Neural cell (in vitro differentiated cells): ENCODE measurements at regions not wholly inside any gene's neighbourhood (a gene's known extent, or its start where the extent isn't known, plus 50 kb on each side); places are given as distances from the start of the nearest gene placed in this dataset.

Experiments
- H2AFZ ChIP-seq: fragments of 200-600, 300-800 bp; sonication (generic), shearing (Covaris generic); 2 replicates; pipeline ENCODE4 v1.6.0; 2014; ENCODE audit warnings: low read depth, mild to moderate bottlenecking, antibody characterized with exemption, low read length, moderate library complexity
- H3F3A ChIP-seq: fragments of 200-600 bp; shearing (Covaris generic); 2 replicates; pipeline ENCODE4 v1.6.1; 2016; ENCODE audit warnings: mild to moderate bottlenecking, moderate library complexity, mixed read lengths, antibody characterized with exemption, low read length; ENCODE audit not compliant: insufficient read depth, poor library complexity, severe bottlenecking
- H3K27ac ChIP-seq: fragments of 200-600, 300-800 bp; sonication (generic), shearing (Covaris generic); 2 replicates; pipeline ENCODE4 v1.5.1; 2014; ENCODE audit warnings: mild to moderate bottlenecking, low read length, moderate library complexity
- H3K27me3 ChIP-seq: fragments of 300-800, 200-600 bp; sonication (generic), shearing (Covaris generic); 2 replicates; pipeline ENCODE4 v1.6.0; 2014; ENCODE audit warnings: mild to moderate bottlenecking, low read depth, low read length, moderate library complexity; ENCODE audit not compliant: insufficient read depth
- H3K36me3 ChIP-seq: fragments of 300-800, 200-600 bp; sonication (generic), shearing (Covaris generic); 2 replicates; pipeline ENCODE4 v1.5.1; 2014; ENCODE audit warnings: mild to moderate bottlenecking, antibody characterized with exemption, low read length, moderate library complexity; ENCODE audit not compliant: insufficient read depth
- H3K4me2 ChIP-seq: fragments of 300-800, 200-600 bp; sonication (generic), shearing (Covaris generic); 2 replicates; pipeline ENCODE4 v1.6.0; 2014; ENCODE audit warnings: mild to moderate bottlenecking, low read length
- H3K4me3 ChIP-seq: fragments of 300-800, 200-600 bp; sonication (generic), shearing (Covaris generic); 2 replicates; pipeline ENCODE4 v1.5.1; 2014; ENCODE audit warnings: mild to moderate bottlenecking, low read length, moderate library complexity
- H3K79me2 ChIP-seq: fragments of 200-600 bp; shearing (Covaris generic); replicated peaks from 2 replicates; pipeline ENCODE4 v1.6.0; 2014; ENCODE audit warnings: mild to moderate bottlenecking, low read length, moderate library complexity; ENCODE audit not compliant: insufficient read depth
- H3K9ac ChIP-seq: fragments of 300-800, 200-600 bp; sonication (generic), shearing (Covaris generic); 2 replicates; pipeline ENCODE4 v1.6.1; 2016; ENCODE audit warnings: mild to moderate bottlenecking, low read length, mixed read lengths
- H3K9me2 ChIP-seq: fragments of 200-600 bp; shearing (Covaris generic); 2 replicates; pipeline ENCODE4 v1.6.1; 2016; ENCODE audit warnings: mild to moderate bottlenecking, low read length, mixed read lengths; ENCODE audit not compliant: insufficient read depth
- H3K9me3 ChIP-seq: fragments of 200-600, 300-800 bp; sonication (generic), shearing (Covaris generic); 2 replicates; pipeline ENCODE4 v1.6.1; 2016; ENCODE audit warnings: mild to moderate bottlenecking, mixed run types, low read length, moderate library complexity, mixed read lengths
- H4K20me1 ChIP-seq: fragments of 200-600 bp; shearing (Covaris generic); 2 replicates; pipeline ENCODE4 v1.6.1; 2016; ENCODE audit warnings: mild to moderate bottlenecking, mixed run types; ENCODE audit not compliant: insufficient read depth
- EP300 ChIP-seq: fragments of 450-650 bp; conservative IDR thresholded peaks from 2 replicates; pipeline ENCODE4 v1.6.1; 2014; ENCODE audit warnings: antibody characterized with exemption, mild to moderate bottlenecking, moderate library complexity; ENCODE audit not compliant: poor library complexity, severe bottlenecking
- EZH2 ChIP-seq: fragments of 200-600, 300-800 bp; shearing (Covaris generic), sonication (generic); IDR thresholded peaks from 2 replicates; pipeline ENCODE4 v1.6.1; 2014; ENCODE audit warnings: antibody characterized with exemption, low read length, borderline replicate concordance, mild to moderate bottlenecking; ENCODE audit not compliant: insufficient read depth, poor library complexity, severe bottlenecking
- MXI1 ChIP-seq: fragments of 450-650 bp; conservative IDR thresholded peaks from 2 replicates; pipeline ENCODE4 v1.6.1; 2014; ENCODE audit warnings: antibody characterized with exemption, mild to moderate bottlenecking; ENCODE audit not compliant: poor library complexity, severe bottlenecking
- POLR2AphosphoS5 ChIP-seq: IDR thresholded peaks from 2 replicates; pipeline ENCODE4 v1.6.1; 2012
- RAD21 ChIP-seq: fragments of 450-650 bp; conservative IDR thresholded peaks from 2 replicates; pipeline ENCODE4 v1.6.1; 2014; ENCODE audit warnings: antibody characterized with exemption, mild to moderate bottlenecking, moderate library complexity
- REST ChIP-seq: IDR thresholded peaks from 2 replicates; pipeline ENCODE4 v1.6.1; 2012; ENCODE audit warnings: borderline replicate concordance
- SMC3 ChIP-seq: fragments of 450-650 bp; conservative IDR thresholded peaks from 2 replicates; pipeline ENCODE4 v1.6.1; 2014; ENCODE audit warnings: antibody characterized with exemption, mild to moderate bottlenecking, moderate library complexity; ENCODE audit not compliant: poor library complexity
- TAF1 ChIP-seq: IDR thresholded peaks from 2 replicates; pipeline ENCODE4 v1.6.1; 2012; ENCODE audit warnings: low read depth
- TF ChIP-seq, protein P1 (sequence below): fragments of 450-650 bp; IDR thresholded peaks from 2 replicates; pipeline ENCODE4 v1.5.1; 2014; ENCODE audit warnings: antibody characterized with exemption, mild to moderate bottlenecking, moderate library complexity; ENCODE audit not compliant: poor library complexity, severe bottlenecking

DNA sequence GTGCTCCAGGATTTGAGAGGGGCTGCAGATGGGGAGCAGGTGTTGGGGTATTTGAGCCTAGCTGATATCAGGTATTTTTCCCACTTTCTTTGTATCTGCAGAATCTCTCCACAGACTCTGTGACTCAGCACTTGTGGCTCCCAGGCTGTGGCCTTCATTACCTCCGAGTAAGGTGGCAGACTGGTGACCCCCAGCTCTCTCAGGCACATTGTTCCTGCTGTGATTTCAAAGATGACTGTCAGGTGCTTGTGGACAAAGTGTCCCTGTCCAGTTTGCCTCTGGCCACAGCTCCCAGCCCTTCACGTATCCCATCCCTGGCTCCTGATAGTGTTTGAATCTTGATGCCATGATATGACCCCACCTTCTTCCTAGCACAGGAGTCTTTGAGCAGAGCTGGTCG lies 396.8 kb upstream of the PODXL start:
- no peaks in the 10 kb centered on the region for H3K9me2 ChIP-seq
- no peaks in the 10 kb centered on the region for H4K20me1 ChIP-seq
- H2AFZ ChIP-seq, result no peak overlapping the region
- H3K4me2 ChIP-seq, result no peak overlapping the region
- H3K9ac ChIP-seq, result no peak overlapping the region
- no peaks in the 10 kb centered on the region for H3K79me2 ChIP-seq
- H3K36me3 ChIP-seq, result no peaks in the 10 kb centered on the region
- no peaks in the 10 kb centered on the region for H3K27me3 ChIP-seq
- no peak overlapping the region for H3K27ac ChIP-seq
- H3K9me3 ChIP-seq, result no peaks in the 10 kb centered on the region
- no peak for TF ChIP-seq MXI1
- H3K4me3 ChIP-seq, result no peak overlapping the region
- no peaks in the 10 kb centered on the region for H3F3A ChIP-seq

GRCh38 chr7:131952365-131952764 lies 395.9 kb upstream of the PODXL start:
- H3K27me3 ChIP-seq, result no peaks in the 10 kb centered on the region
- no peak overlapping the region for H3K27ac ChIP-seq
- H3K36me3 ChIP-seq, result no peaks in the 10 kb centered on the region
- no peak overlapping the region for H3K9ac ChIP-seq
- no peaks in the 10 kb centered on the region for H3K9me2 ChIP-seq
- H3K4me2 ChIP-seq, result no peak overlapping the region
- H2AFZ ChIP-seq, result no peak overlapping the region
- no peak overlapping the region for H3K4me3 ChIP-seq
- no peaks in the 10 kb centered on the region for H3K79me2 ChIP-seq
- no peaks in the 10 kb centered on the region for H3F3A ChIP-seq
- no peaks in the 10 kb centered on the region for H4K20me1 ChIP-seq
- no peaks in the 10 kb centered on the region for H3K9me3 ChIP-seq
- TF ChIP-seq, protein P1, sequence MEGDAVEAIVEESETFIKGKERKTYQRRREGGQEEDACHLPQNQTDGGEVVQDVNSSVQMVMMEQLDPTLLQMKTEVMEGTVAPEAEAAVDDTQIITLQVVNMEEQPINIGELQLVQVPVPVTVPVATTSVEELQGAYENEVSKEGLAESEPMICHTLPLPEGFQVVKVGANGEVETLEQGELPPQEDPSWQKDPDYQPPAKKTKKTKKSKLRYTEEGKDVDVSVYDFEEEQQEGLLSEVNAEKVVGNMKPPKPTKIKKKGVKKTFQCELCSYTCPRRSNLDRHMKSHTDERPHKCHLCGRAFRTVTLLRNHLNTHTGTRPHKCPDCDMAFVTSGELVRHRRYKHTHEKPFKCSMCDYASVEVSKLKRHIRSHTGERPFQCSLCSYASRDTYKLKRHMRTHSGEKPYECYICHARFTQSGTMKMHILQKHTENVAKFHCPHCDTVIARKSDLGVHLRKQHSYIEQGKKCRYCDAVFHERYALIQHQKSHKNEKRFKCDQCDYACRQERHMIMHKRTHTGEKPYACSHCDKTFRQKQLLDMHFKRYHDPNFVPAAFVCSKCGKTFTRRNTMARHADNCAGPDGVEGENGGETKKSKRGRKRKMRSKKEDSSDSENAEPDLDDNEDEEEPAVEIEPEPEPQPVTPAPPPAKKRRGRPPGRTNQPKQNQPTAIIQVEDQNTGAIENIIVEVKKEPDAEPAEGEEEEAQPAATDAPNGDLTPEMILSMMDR, result no peak
- no peak for TF ChIP-seq TAF1
- TF ChIP-seq RAD21, result no peak
- no peak for TF ChIP-seq EZH2
- no peak for TF ChIP-seq SMC3
- TF ChIP-seq EP300, result no peak
- TF ChIP-seq MXI1, result no peak
- no peak for TF ChIP-seq REST
- no peak for TF ChIP-seq POLR2AphosphoS5

GRCh38 chr7:131950758-131951157 lies 394.3 kb upstream of the PODXL start:
- Histone ChIP-seq H3K36me3 (no peaks in the 10 kb centered on the region), H3F3A (no peaks in the 10 kb centered on the region), H3K27me3 (no peaks in the 10 kb centered on the region), H4K20me1 (no peaks in the 10 kb centered on the region), H2AFZ (no peak overlapping the region), H3K9me3 (no peaks in the 10 kb centered on the region), H3K27ac (no peak overlapping the region), H3K4me2 (no peak overlapping the region), H3K79me2 (no peaks in the 10 kb centered on the region), H3K4me3 (no peak overlapping the region), H3K9me2 (no peaks in the 10 kb centered on the region), H3K9ac (no peak overlapping the region)
- no peak for TF ChIP-seq SMC3
